ENCODE measurements at regions not wholly inside any gene's neighbourhood (a gene's known extent, or its start where the extent isn't known, plus 50 kb on each side); places are given as distances from the start of the nearest gene placed in this dataset.

GRCh38 chr18:50465211-50466153 lies 90.6 kb downstream of the SKA1 start:
- H3K27ac ChIP-seq (replicated peaks): no peak overlapping the region
- no peaks in the 10 kb centered on the region for H3K9me3 ChIP-seq (replicated peaks)
- intact Hi-C loops (cut with micrococcal nuclease): no loop called here
- TF ChIP-seq, protein P1, sequence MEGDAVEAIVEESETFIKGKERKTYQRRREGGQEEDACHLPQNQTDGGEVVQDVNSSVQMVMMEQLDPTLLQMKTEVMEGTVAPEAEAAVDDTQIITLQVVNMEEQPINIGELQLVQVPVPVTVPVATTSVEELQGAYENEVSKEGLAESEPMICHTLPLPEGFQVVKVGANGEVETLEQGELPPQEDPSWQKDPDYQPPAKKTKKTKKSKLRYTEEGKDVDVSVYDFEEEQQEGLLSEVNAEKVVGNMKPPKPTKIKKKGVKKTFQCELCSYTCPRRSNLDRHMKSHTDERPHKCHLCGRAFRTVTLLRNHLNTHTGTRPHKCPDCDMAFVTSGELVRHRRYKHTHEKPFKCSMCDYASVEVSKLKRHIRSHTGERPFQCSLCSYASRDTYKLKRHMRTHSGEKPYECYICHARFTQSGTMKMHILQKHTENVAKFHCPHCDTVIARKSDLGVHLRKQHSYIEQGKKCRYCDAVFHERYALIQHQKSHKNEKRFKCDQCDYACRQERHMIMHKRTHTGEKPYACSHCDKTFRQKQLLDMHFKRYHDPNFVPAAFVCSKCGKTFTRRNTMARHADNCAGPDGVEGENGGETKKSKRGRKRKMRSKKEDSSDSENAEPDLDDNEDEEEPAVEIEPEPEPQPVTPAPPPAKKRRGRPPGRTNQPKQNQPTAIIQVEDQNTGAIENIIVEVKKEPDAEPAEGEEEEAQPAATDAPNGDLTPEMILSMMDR (IDR thresholded peaks at IDR 0.05; ENCODE audit: borderline replicate concordance): no peak
- no peaks in the 10 kb centered on the region for H3K27me3 ChIP-seq (ENCODE audit: low read depth)
- DNase-seq: no peak
- no peaks in the 10 kb centered on the region for H3K36me3 ChIP-seq
- peaks cover 8% of the 10 kb centered on the region for H3K4me1 ChIP-seq
- no peak overlapping the region for H3K4me3 ChIP-seq

DNA sequence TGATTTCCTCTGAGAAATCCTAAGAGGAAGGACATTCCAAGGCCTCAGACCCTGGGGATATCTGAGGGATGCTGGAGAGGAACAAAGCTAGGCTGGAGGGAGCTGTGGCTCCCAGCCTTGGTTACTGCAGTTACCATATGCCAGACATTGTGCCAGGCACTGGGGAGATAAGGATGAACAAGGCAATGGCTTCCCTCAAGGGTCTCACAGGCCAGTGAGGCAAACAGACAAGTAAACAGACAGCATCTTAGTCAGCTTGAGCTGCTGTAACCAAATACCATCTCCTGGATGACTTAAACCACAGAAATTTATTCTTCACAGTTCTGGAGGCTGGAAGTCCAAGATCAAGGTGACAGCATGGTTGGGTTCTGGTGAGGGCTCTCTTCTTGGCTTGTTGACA lies 91.8 kb downstream of the SKA1 start:
- intact Hi-C loops (cut with micrococcal nuclease): no loop called here
- H3K4me1 ChIP-seq: peaks cover 8% of the 10 kb centered on the region
- no peaks in the 10 kb centered on the region for H3K9me3 ChIP-seq (replicated peaks)

DNA sequence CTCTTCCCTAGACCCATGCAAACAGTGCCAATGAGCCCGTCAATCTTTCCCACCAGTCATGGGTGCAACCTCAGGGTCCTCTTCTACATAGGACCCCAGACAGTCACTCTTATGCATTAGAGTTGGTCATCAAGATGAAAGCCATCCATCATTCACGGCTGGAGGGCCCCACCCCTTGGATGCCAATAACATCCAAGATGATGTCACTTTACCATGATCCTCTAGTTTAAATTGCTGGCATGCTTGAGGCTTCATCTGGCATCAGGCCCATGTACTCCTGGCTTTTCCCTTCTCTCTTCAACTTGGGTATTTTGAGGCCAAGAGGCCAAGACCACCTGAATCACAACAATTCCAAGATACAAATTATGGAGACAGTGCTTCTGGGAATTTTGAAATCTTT lies 91.1 kb upstream of the MAPK4 start:
- Histone ChIP-seq H3K27ac (replicated peaks) (peak overlapping the region; percentile 51), H3K4me3 (no peak overlapping the region), H3K4me1 (peaks cover 8% of the 10 kb centered on the region), H3K36me3 (no peaks in the 10 kb centered on the region), H3K27me3 (ENCODE audit: low read depth) (no peaks in the 10 kb centered on the region), H3K9me3 (replicated peaks) (no peaks in the 10 kb centered on the region)
- no peak for DNase-seq
- intact Hi-C loops (cut with micrococcal nuclease): no loop called here
- TF ChIP-seq, protein P1 (IDR thresholded peaks at IDR 0.05; ENCODE audit: borderline replicate concordance): no peak

More for the DNA sequence above, 91.8 kb downstream of the SKA1 start:
- DNase-seq: no peak
- TF ChIP-seq, protein P1 (IDR thresholded peaks at IDR 0.05; ENCODE audit: borderline replicate concordance): no peak
- H3K27me3 ChIP-seq (ENCODE audit: low read depth): no peaks in the 10 kb centered on the region
- no peak overlapping the region for H3K27ac ChIP-seq (replicated peaks)
- no peak overlapping the region for H3K4me3 ChIP-seq
- H3K36me3 ChIP-seq: no peaks in the 10 kb centered on the region

- Histone ChIP-seq H3K27me3 (ENCODE audit: low read depth) (no peaks in the 10 kb centered on the region), H3K4me1 (peaks cover 8% of the 10 kb centered on the region), H3K27ac (replicated peaks) (peak overlapping the region; percentile 51), H3K9me3 (replicated peaks) (no peaks in the 10 kb centered on the region), H3K4me3 (no peak overlapping the region), H3K36me3 (no peaks in the 10 kb centered on the region)
- peak; percentile 60 for DNase-seq
- intact Hi-C loops (cut with micrococcal nuclease): no loop called here
- TF ChIP-seq, protein P1 (IDR thresholded peaks at IDR 0.05; ENCODE audit: borderline replicate concordance): no peak
Measured at GRCh38 chr18:50469380-50469781, 90.5 kb upstream of the MAPK4 start.

GRCh38 chr18:50472941-50473340 lies 86.9 kb upstream of the MAPK4 start:
- H3K27ac ChIP-seq (replicated peaks): no peak overlapping the region
- intact Hi-C loops (cut with micrococcal nuclease): no loop called here
- H3K36me3 ChIP-seq: no peaks in the 10 kb centered on the region
- no peak overlapping the region for H3K4me3 ChIP-seq
- TF ChIP-seq, protein P1 (IDR thresholded peaks at IDR 0.05; ENCODE audit: borderline replicate concordance): no peak
- DNase-seq: no peak
- H3K4me1 ChIP-seq: peaks cover 8% of the 10 kb centered on the region
- no peaks in the 10 kb centered on the region for H3K27me3 ChIP-seq (ENCODE audit: low read depth)
- H3K9me3 ChIP-seq (replicated peaks): peaks cover 7% of the 10 kb centered on the region

Measured in left ventricle myocardium inferior (tissue), 1 donor.